GM23248 (cell line): ENCODE measurements at regions not wholly inside any gene's neighbourhood (a gene's known extent, or its start where the extent isn't known, plus 50 kb on each side); places are given as distances from the start of the nearest gene placed in this dataset.

Experiments used
- DNase-seq: peaks from one replicate; pipeline ENCODE4 v3.0.0-alpha.2; 2015
- H2AFZ ChIP-seq: fragments of 200-600 bp; sonication (generic); 2 replicates; pipeline ENCODE4 v1.6.1; 2016; ENCODE audit warnings: antibody characterized with exemption
- H3F3A ChIP-seq: fragments of 200-600 bp; sonication (generic); 2 replicates; pipeline ENCODE4 v1.6.1; 2016; ENCODE audit warnings: mild to moderate bottlenecking, antibody characterized with exemption, mixed run types; ENCODE audit not compliant: insufficient read depth
- H3K27ac ChIP-seq: fragments of 200-600 bp; sonication (generic); 2 replicates; pipeline ENCODE4 v1.5.1; 2016; ENCODE audit warnings: mild to moderate bottlenecking
- H3K27me3 ChIP-seq: fragments of 200-600 bp; sonication (generic); replicated peaks from 2 replicates; pipeline ENCODE4 v1.6.1; 2016; ENCODE audit warnings: mild to moderate bottlenecking; ENCODE audit not compliant: insufficient read depth
- H3K36me3 ChIP-seq: fragments of 200-600 bp; sonication (generic); 2 replicates; pipeline ENCODE4 v1.6.1; 2016; ENCODE audit warnings: low read depth, mild to moderate bottlenecking
- H3K4me1 ChIP-seq: fragments of 200-600 bp; sonication (generic); 2 replicates; pipeline ENCODE4 v1.6.1; 2016; ENCODE audit warnings: mild to moderate bottlenecking; ENCODE audit not compliant: insufficient read depth
- H3K4me2 ChIP-seq: fragments of 200-600 bp; sonication (generic); one replicate; pipeline ENCODE4 v1.6.1; 2016; ENCODE audit warnings: mild to moderate bottlenecking; ENCODE audit not compliant: unreplicated experiment
- H3K4me3 ChIP-seq: fragments of 200-600 bp; sonication (generic); 2 replicates; pipeline ENCODE4 v1.5.1; 2016; ENCODE audit warnings: mild to moderate bottlenecking
- H3K79me2 ChIP-seq: fragments of 200-600 bp; sonication (generic); 2 replicates; pipeline ENCODE4 v1.6.1; 2016; ENCODE audit warnings: mild to moderate bottlenecking; ENCODE audit not compliant: insufficient read depth
- H3K9ac ChIP-seq: fragments of 200-600 bp; sonication (generic); 2 replicates; pipeline ENCODE4 v1.6.1; 2016; ENCODE audit warnings: mild to moderate bottlenecking
- H3K9me2 ChIP-seq: fragments of 200-600 bp; sonication (generic); 2 replicates; pipeline ENCODE4 v1.6.1; 2016; ENCODE audit warnings: mixed run types, mild to moderate bottlenecking, moderate library complexity; ENCODE audit not compliant: insufficient read depth
- H3K9me3 ChIP-seq: fragments of 200-600 bp; sonication (generic); one replicate; pipeline ENCODE4 v1.6.1; 2017; ENCODE audit warnings: low read depth
- H4K20me1 ChIP-seq: fragments of 200-600 bp; sonication (generic); 2 replicates; pipeline ENCODE4 v1.6.0; 2016; ENCODE audit not compliant: insufficient read depth
- EZH2 ChIP-seq: fragments of 200-600 bp; sonication (generic); IDR thresholded peaks from 2 replicates; pipeline ENCODE4 v1.6.1; 2018; ENCODE audit warnings: antibody characterized with exemption, mild to moderate bottlenecking; ENCODE audit not compliant: insufficient read depth, poor library complexity, severe bottlenecking
- EZH2phosphoT487 ChIP-seq: fragments of 200-600 bp; sonication (generic); IDR thresholded peaks from 2 replicates; pipeline ENCODE4 v1.6.1; 2018; ENCODE audit warnings: antibody characterized with exemption, moderate library complexity, mild to moderate bottlenecking, low read depth; ENCODE audit not compliant: insufficient read depth
- WGBS, 2 experiments: methylation state at CpG; one replicate each; pipeline ENCODE4 v1.1.6; 2015 to 2017; ENCODE audit warnings: low lambda C conversion rate in 2 of 2, low coverage in 1 of 2; ENCODE audit errors: missing lambda C conversion rate in 2 of 2; 5-methylcytosine and 5-hydroxymethylcytosine counted together
- in situ Hi-C: fragments of 300-500 bp; cut with MboI; formaldehyde crosslinking; loops from 2 replicates; pipeline ENCODE4 v1.15.0; 2020

DNA sequence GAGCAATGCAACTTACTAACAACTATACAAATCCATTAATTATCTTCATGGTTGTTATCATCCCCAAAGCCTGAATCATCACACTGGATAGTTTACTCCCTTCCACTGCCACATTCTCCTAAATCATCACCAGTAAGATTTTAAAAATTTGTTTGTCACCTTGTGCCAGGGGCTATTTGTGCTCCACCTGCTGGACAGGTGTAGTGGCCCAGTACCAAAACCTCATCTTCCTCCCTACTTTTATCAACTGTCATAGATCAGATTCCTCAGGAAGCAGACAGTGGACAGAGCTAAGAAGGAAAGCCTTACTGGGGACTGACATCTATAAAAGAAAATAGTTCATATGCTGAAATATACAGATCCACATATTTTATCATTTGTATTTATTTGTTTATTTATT, 280.4 kb downstream of the CDH11 start:
- H3K4me3 ChIP-seq, result no peak overlapping the region
- H3K9me2 ChIP-seq, result no peaks in the 10 kb centered on the region
- H3F3A ChIP-seq, result no peaks in the 10 kb centered on the region
- TF ChIP-seq EZH2phosphoT487 (no peak), EZH2 (no peak)
- in situ Hi-C loops, result no loop called here
- H3K27ac ChIP-seq, result no peak overlapping the region
- no peak overlapping the region for H3K4me2 ChIP-seq
- H3K9me3 ChIP-seq, result no peaks in the 10 kb centered on the region
- no peaks in the 10 kb centered on the region for H3K36me3 ChIP-seq
- H2AFZ ChIP-seq, result no peak overlapping the region
- DNase-seq, result no peak
- no peak overlapping the region for H3K9ac ChIP-seq
- H4K20me1 ChIP-seq, result no peaks in the 10 kb centered on the region
- H3K4me1 ChIP-seq, result no peaks in the 10 kb centered on the region
- H3K27me3 ChIP-seq, result no peaks in the 10 kb centered on the region
- H3K79me2 ChIP-seq, result no peaks in the 10 kb centered on the region

DNA sequence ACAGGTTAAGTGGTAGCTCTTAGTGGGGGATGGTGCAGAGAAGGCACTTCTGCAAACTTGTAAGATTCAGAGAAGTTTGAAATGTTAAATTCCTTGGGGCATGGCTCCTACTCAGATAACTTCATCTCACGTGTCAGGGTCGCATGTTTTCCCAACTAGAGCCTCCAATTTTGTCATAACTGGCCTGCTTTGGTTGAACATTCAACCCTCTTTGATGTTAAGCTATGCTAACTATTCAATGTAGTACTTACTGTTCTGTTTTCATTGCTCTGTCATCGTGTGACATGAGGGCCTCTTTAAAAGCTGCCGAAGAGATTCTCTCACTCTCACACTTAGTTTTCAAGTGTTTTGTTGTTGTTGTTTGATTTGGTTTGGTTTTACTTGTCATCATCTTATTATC, 280.8 kb downstream of the CDH11 start:
- Histone ChIP-seq H3K27ac (no peak overlapping the region), H3K9me2 (no peaks in the 10 kb centered on the region), H4K20me1 (no peaks in the 10 kb centered on the region), H3K79me2 (no peaks in the 10 kb centered on the region), H3K36me3 (no peaks in the 10 kb centered on the region), H3K4me2 (no peak overlapping the region), H3F3A (no peaks in the 10 kb centered on the region), H3K27me3 (no peaks in the 10 kb centered on the region), H3K9me3 (no peaks in the 10 kb centered on the region), H2AFZ (no peak overlapping the region), H3K4me1 (no peaks in the 10 kb centered on the region), H3K4me3 (no peak overlapping the region), H3K9ac (no peak overlapping the region)
- TF ChIP-seq EZH2 (no peak), EZH2phosphoT487 (no peak)
- no peak for DNase-seq
- whole genome bisulfite sequencing, 2 experiments, result 41 to 53% methylated on average over 4 of the region's 4 CpGs
- in situ Hi-C loops, result no loop called here

DNA sequence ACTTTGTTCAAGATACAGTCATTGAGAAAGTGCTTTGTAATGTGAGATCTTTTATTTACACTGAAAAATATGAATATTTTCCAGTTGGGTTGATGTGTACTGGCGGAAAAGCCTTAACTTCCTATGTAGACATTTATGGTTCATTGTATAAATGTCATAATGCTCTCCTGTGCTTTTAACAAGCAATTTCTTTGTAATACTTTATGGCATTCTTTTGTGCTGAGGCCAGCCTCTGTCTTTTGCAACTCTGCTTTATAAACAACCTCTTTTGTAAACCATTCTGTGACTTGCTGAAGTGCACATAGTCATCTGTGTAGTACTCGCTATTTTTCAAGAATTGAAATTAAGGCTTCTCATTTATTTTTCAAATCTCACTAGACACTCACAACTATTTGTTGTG, 291.2 kb downstream of the CDH11 start:
- Histone ChIP-seq H3K4me1 (peaks cover 5% of the 10 kb centered on the region; the same call in 1 of the 2 replicates), H3F3A (0 out of 2 replicates have a peak, but pooled peaks cover 3% of the 10 kb centered on the region), H3K9me3 (no peaks in the 10 kb centered on the region), H3K79me2 (no peaks in the 10 kb centered on the region), H3K36me3 (no peaks in the 10 kb centered on the region), H3K4me2 (no peak overlapping the region), H4K20me1 (no peaks in the 10 kb centered on the region), H3K27ac (no peak overlapping the region), H3K27me3 (no peaks in the 10 kb centered on the region), H3K9me2 (no peaks in the 10 kb centered on the region), H3K9ac (no peak overlapping the region), H2AFZ (no peak overlapping the region), H3K4me3 (no peak overlapping the region)
- in situ Hi-C loops, result no loop called here
- TF ChIP-seq EZH2phosphoT487 (no peak), EZH2 (no peak)
- peak; percentile 60 for DNase-seq
- WGBS, 2 experiments, result 86 to 90% methylated on average over 2 of the region's 2 CpGs

DNA sequence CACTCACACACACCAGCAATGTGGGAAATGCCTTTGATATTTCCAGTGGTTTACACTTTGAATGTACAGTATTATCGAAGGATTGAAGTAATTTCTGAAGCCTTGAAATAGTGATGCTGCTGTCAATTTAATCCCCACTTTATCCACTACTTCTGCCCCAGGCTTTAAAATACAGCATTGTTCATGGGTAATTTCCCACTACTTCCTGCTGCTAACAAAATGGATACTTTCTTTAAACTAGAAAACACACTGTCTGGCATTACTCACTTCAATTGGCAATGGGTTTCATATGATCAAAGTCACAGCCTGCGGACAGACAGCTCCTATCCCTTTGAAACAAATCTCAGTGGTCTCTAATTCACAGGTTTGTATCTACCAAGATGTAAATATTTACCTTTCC, 292.2 kb downstream of the CDH11 start:
- no peak for TF ChIP-seq EZH2phosphoT487
- Histone ChIP-seq H3K4me2 (no peak overlapping the region), H3K27ac (no peak overlapping the region), H3K9me2 (no peaks in the 10 kb centered on the region), H3K36me3 (no peaks in the 10 kb centered on the region), H3K79me2 (no peaks in the 10 kb centered on the region), H3F3A (0 out of 2 replicates have a peak, but pooled peaks cover 3% of the 10 kb centered on the region), H3K4me3 (no peak overlapping the region), H3K9me3 (no peaks in the 10 kb centered on the region), H3K27me3 (no peaks in the 10 kb centered on the region), H4K20me1 (no peaks in the 10 kb centered on the region), H2AFZ (no peak overlapping the region), H3K9ac (no peak overlapping the region), H3K4me1 (peaks cover 5% of the 10 kb centered on the region; the same call in 1 of the 2 replicates)
- DNase-seq, result no peak
- in situ Hi-C loops, result no loop called here
- 88 to 95% methylated on average over 2 of the region's 2 CpGs for WGBS, 2 experiments

DNA sequence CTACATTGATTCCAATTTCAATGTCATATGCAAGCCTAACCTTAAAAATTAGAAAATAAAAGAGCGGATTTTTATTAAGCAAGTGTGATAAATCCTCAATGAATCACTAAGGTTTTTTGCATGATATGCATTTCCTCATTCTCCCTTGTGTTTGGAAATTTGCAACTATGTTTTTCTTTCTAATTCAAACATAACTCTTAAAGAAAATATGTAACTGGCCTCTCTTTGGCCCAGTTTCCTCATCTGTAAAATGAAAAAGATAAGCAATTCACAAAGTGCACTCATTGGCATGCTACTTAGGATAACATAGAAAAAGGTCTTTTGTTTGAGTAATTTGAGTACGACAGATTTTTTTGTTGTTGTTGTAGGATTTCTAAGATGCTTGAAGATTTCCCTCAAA, 295.5 kb downstream of the CDH11 start:
- 79 to 88% methylated on average over 2 of the region's 2 CpGs for WGBS, 2 experiments
- no peak overlapping the region for H3K4me2 ChIP-seq

More for the DNA sequence above, 295.5 kb downstream of the CDH11 start:
- no peak for TF ChIP-seq EZH2
- no peak for TF ChIP-seq EZH2phosphoT487
- Histone ChIP-seq H2AFZ (no peak overlapping the region), H3K79me2 (no peaks in the 10 kb centered on the region), H3K27me3 (no peaks in the 10 kb centered on the region), H3K9me2 (no peaks in the 10 kb centered on the region), H3K4me3 (no peak overlapping the region), H3K9ac (no peak overlapping the region), H3K9me3 (no peaks in the 10 kb centered on the region), H3K36me3 (no peaks in the 10 kb centered on the region), H3K27ac (no peak overlapping the region), H3K4me1 (peaks cover 5% of the 10 kb centered on the region; the same call in 1 of the 2 replicates), H3F3A (0 out of 2 replicates have a peak, but pooled peaks cover 3% of the 10 kb centered on the region), H4K20me1 (no peaks in the 10 kb centered on the region)
- no peak for DNase-seq
- in situ Hi-C loops, result no loop called here
